Activated CD4-positive, alpha-beta memory T cell treated with anti-CD3 and anti-CD28 coated beads for 36 hours (primary cell): ENCODE measurements at regions not wholly inside any gene's neighbourhood (a gene's known extent, or its start where the extent isn't known, plus 50 kb on each side); places are given as distances from the start of the nearest gene placed in this dataset.

Experiments
- CTCF ChIA-PET: fragments of 350-600 bp; sonication (Branson Sonifier 250); formaldehyde crosslinking; loops from one replicate; lab custom pipeline; 2021; ENCODE audit warnings: antibody characterized with exemption, inconsistent platforms; lab: Charles Lee
- POLR2A ChIA-PET: fragments of 350-600 bp; sonication (Branson Sonifier 250); formaldehyde crosslinking; loops from one replicate; lab custom pipeline; 2021; ENCODE audit warnings: antibody characterized with exemption; lab: Charles Lee
- DNase-seq: peaks from one replicate; pipeline ENCODE4 v3.0.0-alpha.2; 2020
- H3K27ac Mint-ChIP-seq: one replicate; pipeline ENCODE4 v1.8.0; 2021; ENCODE audit warnings: mixed read lengths
- H3K27me3 Mint-ChIP-seq: one replicate; pipeline ENCODE4 v1.8.0; 2021; ENCODE audit warnings: mixed read lengths
- H3K36me3 Mint-ChIP-seq: one replicate; pipeline ENCODE4 v1.8.0; 2021; ENCODE audit warnings: mixed read lengths
- H3K4me1 Mint-ChIP-seq: one replicate; pipeline ENCODE4 v1.8.0; 2021; ENCODE audit warnings: low read depth, mixed read lengths
- H3K4me3 Mint-ChIP-seq: one replicate; pipeline ENCODE4 v1.8.0; 2021; ENCODE audit warnings: mild to moderate bottlenecking, mixed read lengths
- H3K9me3 Mint-ChIP-seq: one replicate; pipeline ENCODE4 v1.8.0; 2021; ENCODE audit warnings: mixed read lengths
- intact Hi-C: fragments of 100-400 bp; cut with micrococcal nuclease; formaldehyde crosslinking; loops from one replicate; pipeline ENCODE4 v1.15.1; 2023

GRCh38 chr12:75721796-75722195, 210.4 kb upstream of the KRR1 start:
- Mint-ChIP-seq H3K4me3 (no peak overlapping the region), H3K27me3 (no peaks in the 10 kb centered on the region), H3K27ac (no peak overlapping the region), H3K4me1 (peaks cover 15% of the 10 kb centered on the region), H3K36me3 (no peaks in the 10 kb centered on the region), H3K9me3 (no peaks in the 10 kb centered on the region)
- intact Hi-C loops, result loop anchor here (1.0 to 5.0 kb wide), 3 partner anchors 17 to 311 kb away; partner anchors contain the start of gene PHLDA1
- ChIA-PET POLR2A (no interaction called here), CTCF (no interaction called here)
- no peak for DNase-seq

DNA sequence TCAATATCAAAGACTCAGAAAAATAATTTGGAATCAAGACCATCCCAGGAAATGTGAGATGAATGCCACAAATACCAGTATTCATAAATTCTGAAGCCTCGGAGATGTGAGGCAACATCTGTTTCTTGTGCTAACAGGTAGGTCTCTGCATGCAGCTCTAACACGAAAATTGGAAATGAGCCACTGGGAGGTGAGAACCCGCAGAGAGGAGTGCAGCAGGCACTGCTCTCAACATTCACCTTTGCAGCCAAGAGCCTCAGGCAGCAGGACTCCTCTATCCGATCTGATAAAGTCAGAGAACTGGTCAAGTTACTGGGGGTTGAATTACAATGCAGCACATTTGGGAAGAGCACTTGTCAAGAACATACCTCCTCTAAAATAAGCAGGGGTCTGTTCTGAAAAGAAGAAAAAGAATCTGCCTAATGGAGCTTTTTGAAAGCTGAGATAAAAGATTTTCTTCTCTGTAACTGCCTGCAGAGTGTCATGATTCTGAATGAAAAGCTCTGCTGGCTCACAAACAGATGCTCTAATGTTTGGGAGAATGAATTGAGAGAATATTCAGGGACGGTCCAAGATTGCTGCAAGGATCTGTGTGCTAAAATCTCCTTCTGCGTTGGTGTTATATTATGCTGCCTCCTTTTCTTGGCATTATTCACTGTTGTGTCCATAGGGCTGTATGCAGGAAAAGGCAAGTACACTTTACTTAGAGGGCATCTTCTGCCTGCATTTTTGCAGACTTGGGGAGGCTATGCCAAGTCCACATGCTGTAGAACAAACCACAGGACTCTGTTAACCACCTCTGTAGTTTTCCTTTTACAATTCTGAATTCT, 209.6 kb upstream of the KRR1 start:
- POLR2A ChIA-PET, result no interaction called here
- Mint-ChIP-seq H3K27me3 (no peaks in the 10 kb centered on the region), H3K4me3 (no peak overlapping the region), H3K4me1 (peaks cover 15% of the 10 kb centered on the region), H3K36me3 (no peaks in the 10 kb centered on the region), H3K27ac (no peak overlapping the region), H3K9me3 (no peaks in the 10 kb centered on the region)
- DNase-seq, result no peak
- intact Hi-C loops, result loop anchor here (5.0 kb wide), 2 partner anchors 79 to 311 kb away; partner anchors contain the start of gene PHLDA1
- CTCF ChIA-PET, result no interaction called here

DNA sequence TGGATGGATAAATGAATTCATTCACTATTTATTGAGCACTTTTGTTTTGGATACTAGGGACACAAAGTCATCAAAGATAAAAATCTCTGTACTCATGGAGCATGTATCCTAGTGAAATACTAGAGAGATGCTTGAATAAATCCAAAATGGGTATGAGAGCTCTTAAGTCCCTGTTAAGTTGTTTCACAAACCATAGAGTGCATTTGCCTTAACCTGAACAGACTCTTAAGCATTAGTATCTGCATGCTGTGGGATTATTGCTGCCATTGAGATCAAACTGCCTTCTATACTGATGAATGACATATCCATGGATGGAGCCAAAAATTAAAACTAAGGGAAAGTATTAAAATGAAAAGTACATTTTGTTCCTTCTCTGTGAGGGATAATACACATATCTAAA, 206.5 kb upstream of the KRR1 start:
- H3K27me3 Mint-ChIP-seq, result no peaks in the 10 kb centered on the region
- DNase-seq, result no peak
- POLR2A ChIA-PET, result no interaction called here
- intact Hi-C loops, result no loop called here
- H3K4me3 Mint-ChIP-seq, result no peak overlapping the region
- no peak overlapping the region for H3K27ac Mint-ChIP-seq
- H3K4me1 Mint-ChIP-seq, result peaks cover 16% of the 10 kb centered on the region
- no peaks in the 10 kb centered on the region for H3K9me3 Mint-ChIP-seq
- CTCF ChIA-PET, result no interaction called here
- H3K36me3 Mint-ChIP-seq, result no peaks in the 10 kb centered on the region

DNA sequence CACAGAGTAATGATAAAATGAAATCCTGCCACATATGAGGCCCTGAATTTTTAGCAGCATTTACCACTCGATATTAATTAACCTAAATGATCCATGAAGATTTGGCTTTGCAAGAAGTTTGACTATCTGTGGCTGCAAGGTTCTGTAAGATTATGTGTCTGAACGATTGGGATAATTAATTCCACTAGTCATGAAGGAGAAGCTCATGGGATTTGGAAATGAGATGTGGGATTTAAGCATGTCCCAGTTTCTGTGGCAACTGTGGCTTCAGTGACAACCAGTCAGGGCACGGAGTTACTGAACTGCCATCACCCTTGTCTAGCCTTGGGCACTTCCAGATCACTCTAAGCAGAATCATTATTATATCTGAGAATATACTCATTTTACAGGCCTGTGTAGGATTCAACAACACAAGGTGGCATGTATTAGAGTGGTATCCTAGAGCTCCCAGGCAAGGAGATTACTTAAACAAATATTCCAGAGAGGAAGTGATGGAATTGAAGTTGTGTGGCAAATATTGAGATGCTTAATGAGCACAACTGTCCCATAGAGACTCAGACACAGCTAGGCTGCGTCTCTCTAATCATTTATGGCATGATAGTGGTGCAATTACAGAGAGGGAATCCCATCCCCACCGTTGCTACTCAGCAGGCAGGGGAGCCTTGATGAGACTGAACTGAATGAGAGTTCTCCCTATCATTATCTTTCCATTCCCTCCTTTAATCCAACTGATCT, 205.0 kb upstream of the KRR1 start:
- CTCF ChIA-PET, result no interaction called here
- intact Hi-C loops, result no loop called here

DNA sequence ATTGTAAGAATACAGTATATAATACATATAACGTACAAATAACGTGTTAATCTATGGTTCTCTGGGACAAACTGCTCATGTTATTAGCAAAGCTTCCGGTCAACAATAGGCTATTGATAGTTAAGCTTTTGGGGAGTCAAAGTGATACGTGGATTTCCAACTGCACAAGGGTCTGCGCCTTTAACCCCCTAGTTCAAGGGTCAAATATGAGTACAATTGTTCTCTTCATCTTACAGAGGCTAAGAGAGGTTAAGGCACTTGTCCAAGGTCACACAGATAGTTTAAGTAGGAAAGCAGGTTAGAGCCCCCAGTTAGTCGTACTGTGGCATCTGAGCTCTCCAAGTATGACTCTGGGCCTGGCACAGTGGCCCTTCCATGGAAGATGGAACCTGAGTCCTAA, 204.3 kb upstream of the KRR1 start:
- no peak overlapping the region for H3K27ac Mint-ChIP-seq

More for the DNA sequence above, 205.0 kb upstream of the KRR1 start:
- no peaks in the 10 kb centered on the region for H3K9me3 Mint-ChIP-seq
- H3K4me3 Mint-ChIP-seq, result no peak overlapping the region
- POLR2A ChIA-PET, result no interaction called here
- no peak for DNase-seq
- no peaks in the 10 kb centered on the region for H3K27me3 Mint-ChIP-seq
- no peak overlapping the region for H3K27ac Mint-ChIP-seq
- no peaks in the 10 kb centered on the region for H3K36me3 Mint-ChIP-seq
- peaks cover 11% of the 10 kb centered on the region for H3K4me1 Mint-ChIP-seq

DNA sequence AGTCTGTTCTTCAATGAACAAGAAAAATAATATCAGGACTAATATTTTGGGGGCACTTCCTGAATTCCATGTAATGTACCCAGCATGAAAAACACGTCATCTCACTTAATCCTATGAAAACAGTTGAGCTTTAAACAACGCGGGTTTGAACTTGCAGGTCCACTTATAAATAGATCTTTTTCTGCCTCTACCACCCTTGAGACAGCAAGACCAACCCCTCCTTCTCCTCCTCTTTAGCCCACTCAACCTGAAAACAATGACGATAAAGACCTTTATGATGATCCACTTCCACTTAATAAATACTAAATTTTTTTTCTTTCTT, 203.9 kb upstream of the KRR1 start:
- Mint-ChIP-seq H3K36me3 (no peaks in the 10 kb centered on the region), H3K27me3 (no peaks in the 10 kb centered on the region), H3K4me1 (peaks cover 11% of the 10 kb centered on the region), H3K9me3 (no peaks in the 10 kb centered on the region), H3K27ac (no peak overlapping the region), H3K4me3 (no peak overlapping the region)
- CTCF ChIA-PET, result interaction anchor here (1.1 kb wide), 1 partner anchor 40 kb away, joined by 3 read pairs; no protein-coding TSS in a partner anchor
- intact Hi-C loops, result no loop called here
- no peak for DNase-seq
- POLR2A ChIA-PET, result no interaction called here

More for the DNA sequence above, 204.3 kb upstream of the KRR1 start:
- POLR2A ChIA-PET, result no interaction called here
- no peaks in the 10 kb centered on the region for H3K36me3 Mint-ChIP-seq
- no peaks in the 10 kb centered on the region for H3K27me3 Mint-ChIP-seq
- no peak for DNase-seq
- intact Hi-C loops, result no loop called here
- no peak overlapping the region for H3K4me3 Mint-ChIP-seq
- H3K9me3 Mint-ChIP-seq, result no peaks in the 10 kb centered on the region
- CTCF ChIA-PET, result interaction anchor here (1.1 kb wide), 1 partner anchor 39 kb away, joined by 3 read pairs; no protein-coding TSS in a partner anchor
- H3K4me1 Mint-ChIP-seq, result peaks cover 11% of the 10 kb centered on the region

- intact Hi-C loops, result loop anchor here (5.0 kb wide), 2 partner anchors 57 to 237 kb away; no protein-coding TSS in a partner anchor
- Mint-ChIP-seq H3K4me3 (no peak overlapping the region), H3K36me3 (no peaks in the 10 kb centered on the region), H3K27me3 (no peaks in the 10 kb centered on the region), H3K27ac (no peak overlapping the region), H3K4me1 (peaks cover 11% of the 10 kb centered on the region), H3K9me3 (no peaks in the 10 kb centered on the region)
- CTCF ChIA-PET, result interaction anchor here (1.1 kb wide), 1 partner anchor 40 kb away, joined by 3 read pairs; no protein-coding TSS in a partner anchor
- POLR2A ChIA-PET, result no interaction called here
- DNase-seq, result no peak
Observed at GRCh38 chr12:75714462-75715322, 203.3 kb upstream of the KRR1 start.

DNA sequence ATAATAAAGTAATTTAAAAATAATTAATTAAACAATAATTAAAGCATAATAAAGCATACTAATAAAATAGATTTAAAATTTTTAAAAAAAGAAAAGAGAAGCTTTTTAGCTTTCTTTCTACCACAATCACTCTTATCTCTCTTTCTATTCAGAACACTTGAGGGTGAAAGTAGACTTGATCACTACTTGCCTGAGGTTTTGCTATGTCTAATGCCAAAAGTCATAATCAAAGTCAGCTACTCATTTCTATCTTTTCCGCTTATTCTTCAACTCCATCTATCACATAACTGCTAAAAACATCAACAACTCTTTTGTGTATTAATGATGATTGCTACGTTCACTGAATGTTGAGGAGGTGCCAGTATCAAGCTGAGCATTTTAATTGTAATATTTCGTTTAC, 202.0 kb upstream of the KRR1 start:
- no peaks in the 10 kb centered on the region for H3K27me3 Mint-ChIP-seq
- POLR2A ChIA-PET, result interaction anchor here (1.0 to 1.1 kb wide), 2 partner anchors 29 to 318 kb away, joined by 3 to 4 read pairs; partner anchors contain the start of gene PHLDA1
- H3K4me1 Mint-ChIP-seq, result peaks cover 11% of the 10 kb centered on the region
- no peak overlapping the region for H3K27ac Mint-ChIP-seq
- DNase-seq, result no peak
- CTCF ChIA-PET, result interaction anchor here (0.7 to 1.3 kb wide), 2 partner anchors 186 to 230 kb away, joined by 3 to 4 read pairs; no protein-coding TSS in a partner anchor
- H3K36me3 Mint-ChIP-seq, result no peaks in the 10 kb centered on the region
- intact Hi-C loops, result loop anchor here (5.0 kb wide), 2 partner anchors 56 to 236 kb away; no protein-coding TSS in a partner anchor
- H3K9me3 Mint-ChIP-seq, result no peaks in the 10 kb centered on the region
- no peak overlapping the region for H3K4me3 Mint-ChIP-seq

DNA sequence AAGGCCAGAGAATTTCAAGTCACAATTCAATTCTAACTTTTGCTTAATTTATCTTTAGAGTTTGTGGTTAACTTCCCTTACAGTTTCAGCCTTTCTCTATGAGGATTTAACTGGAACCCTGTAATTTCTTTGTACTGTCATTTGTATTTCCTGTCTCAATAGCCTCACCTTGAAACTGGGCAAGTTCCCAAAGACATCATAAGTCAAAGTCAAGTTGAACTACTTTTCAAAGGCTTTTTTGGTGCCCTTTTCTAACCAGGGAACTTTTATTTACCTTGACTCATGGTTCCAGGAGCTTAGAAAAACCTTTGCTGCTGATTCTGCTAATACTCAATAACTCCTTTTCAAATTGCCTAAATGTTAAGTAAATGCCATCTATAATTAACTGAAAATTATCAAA, 200.8 kb upstream of the KRR1 start:
- H3K36me3 Mint-ChIP-seq, result no peaks in the 10 kb centered on the region
- no peak overlapping the region for H3K4me3 Mint-ChIP-seq
- intact Hi-C loops, result loop anchor here (5.0 kb wide), 2 partner anchors 55 to 235 kb away; no protein-coding TSS in a partner anchor
- H3K27me3 Mint-ChIP-seq, result no peaks in the 10 kb centered on the region
- DNase-seq, result no peak
- ChIA-PET CTCF (interaction anchor here (0.7 kb wide), 1 partner anchor 73 kb away, joined by 3 read pairs; no protein-coding TSS in a partner anchor), POLR2A (no interaction called here)
- H3K9me3 Mint-ChIP-seq, result no peaks in the 10 kb centered on the region
- no peak overlapping the region for H3K27ac Mint-ChIP-seq
- H3K4me1 Mint-ChIP-seq, result peaks cover 11% of the 10 kb centered on the region

DNA sequence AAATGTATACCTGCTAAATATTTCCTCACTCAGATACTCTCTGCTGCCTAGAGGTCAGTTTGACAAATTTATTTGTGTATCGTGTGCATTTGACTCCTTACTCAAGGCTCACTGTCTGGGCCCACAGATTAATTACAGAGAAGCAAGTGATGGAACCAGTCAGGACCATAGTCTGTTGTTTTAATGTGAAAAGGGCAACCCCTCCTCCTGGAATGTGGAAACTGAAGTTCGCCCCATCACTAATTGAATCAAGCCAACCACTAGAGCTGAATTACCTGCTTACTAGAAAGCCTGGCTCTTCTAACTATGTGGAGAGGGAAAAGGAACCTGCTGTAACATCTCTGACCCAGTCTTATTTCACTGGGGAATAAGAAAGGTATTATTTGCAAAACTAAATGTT, 199.9 kb upstream of the KRR1 start:
- Mint-ChIP-seq H3K9me3 (no peaks in the 10 kb centered on the region), H3K27me3 (no peaks in the 10 kb centered on the region), H3K27ac (no peak overlapping the region), H3K36me3 (no peaks in the 10 kb centered on the region), H3K4me1 (peaks cover 11% of the 10 kb centered on the region), H3K4me3 (no peak overlapping the region)
- DNase-seq, result no peak
- ChIA-PET CTCF (interaction anchor here (1.8 kb wide), 1 partner anchor 326 kb away, joined by 5 read pairs; no protein-coding TSS in a partner anchor), POLR2A (no interaction called here)
- intact Hi-C loops, result loop anchor here (5.0 kb wide), 2 partner anchors 54 to 234 kb away; no protein-coding TSS in a partner anchor

- Mint-ChIP-seq H3K4me3 (no peak overlapping the region), H3K4me1 (peaks cover 11% of the 10 kb centered on the region), H3K27me3 (no peaks in the 10 kb centered on the region), H3K27ac (no peak overlapping the region), H3K9me3 (no peaks in the 10 kb centered on the region), H3K36me3 (no peaks in the 10 kb centered on the region)
- DNase-seq, result no peak
- CTCF ChIA-PET, result interaction anchor here (0.6 to 1.8 kb wide), 3 partner anchors 11 to 327 kb away, joined by 3 to 5 read pairs (median 4); no protein-coding TSS in a partner anchor
- POLR2A ChIA-PET, result no interaction called here
- intact Hi-C loops, result loop anchor here (5.0 kb wide), 2 partner anchors 53 to 233 kb away; no protein-coding TSS in a partner anchor
Observed at GRCh38 chr12:75710361-75711069, 199.1 kb upstream of the KRR1 start.
